Activated T-helper 1 cell treated with anti-CD3 and anti-CD28 coated beads, Interleukin-2, amount 50 U/mL, for 16 hours (primary cell): ENCODE measurements at regions not wholly inside any gene's neighbourhood (a gene's known extent, or its start where the extent isn't known, plus 50 kb on each side); places are given as distances from the start of the nearest gene placed in this dataset.

Experiments
- DNase-seq, 2 donors: peaks; one replicate each; pipeline ENCODE4 v3.0.0-alpha.2; 2020; ENCODE audit warnings: low read depth in 1 of 2, low spot score in 1 of 2

DNA sequence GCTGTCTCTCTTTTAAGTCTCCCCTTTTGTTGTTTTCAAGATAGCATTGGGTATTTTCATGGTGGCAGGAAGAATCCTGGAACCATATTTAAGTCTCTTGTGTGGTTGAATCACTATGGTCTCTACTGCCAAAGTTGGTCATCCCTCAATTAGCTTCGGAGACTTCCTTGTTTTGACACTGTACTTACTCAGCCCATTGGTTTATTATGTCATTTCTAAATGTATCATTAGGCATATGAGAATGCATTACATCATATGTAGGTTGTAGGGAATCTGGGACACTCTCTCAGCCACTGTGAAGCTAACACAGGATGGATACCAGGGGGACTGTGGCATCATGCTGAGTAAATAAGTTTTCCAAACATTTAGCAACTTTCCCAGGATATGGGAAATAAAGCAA, 211.8 kb downstream of the DTHD1 start:
- no peak for DNase-seq

DNA sequence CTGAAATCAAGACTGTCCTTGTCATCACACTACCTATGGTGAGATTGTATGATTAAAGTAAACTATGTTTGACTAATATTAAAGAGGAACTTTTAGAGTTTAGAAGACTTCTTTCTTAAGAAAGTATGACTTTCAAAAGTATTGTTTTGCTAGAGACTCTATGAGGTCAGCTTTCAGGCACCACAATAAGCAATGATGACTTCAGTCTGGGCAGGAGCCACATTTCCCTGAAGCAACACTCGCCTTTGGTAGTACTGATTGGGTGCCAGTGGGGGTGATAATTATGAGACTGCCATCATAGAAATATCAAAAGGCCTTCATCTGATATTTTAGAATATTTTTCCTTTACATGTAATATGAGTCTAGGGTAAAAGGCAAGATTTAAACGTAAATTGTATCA, 212.6 kb downstream of the DTHD1 start:
- DNase-seq = no peak

DNA sequence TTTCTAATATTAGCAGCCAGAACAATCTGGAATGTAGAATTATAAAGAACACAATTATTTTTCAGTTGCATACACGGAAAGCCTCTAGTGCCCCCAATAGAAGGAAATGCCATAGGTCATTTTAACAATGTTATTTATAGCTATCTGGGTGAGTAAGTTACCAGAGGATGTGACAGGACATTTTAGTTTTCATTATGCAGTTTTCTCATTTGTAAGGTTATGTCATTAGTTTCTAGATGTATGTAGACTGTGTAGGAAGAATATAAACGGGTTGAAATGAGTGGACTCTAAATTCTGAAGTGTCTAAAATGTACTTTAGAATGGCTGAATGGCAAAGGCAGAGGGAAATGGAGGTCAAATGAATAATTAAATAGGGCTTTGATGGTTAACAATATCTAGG, 213.3 kb downstream of the DTHD1 start:
- DNase-seq = no peak

DNA sequence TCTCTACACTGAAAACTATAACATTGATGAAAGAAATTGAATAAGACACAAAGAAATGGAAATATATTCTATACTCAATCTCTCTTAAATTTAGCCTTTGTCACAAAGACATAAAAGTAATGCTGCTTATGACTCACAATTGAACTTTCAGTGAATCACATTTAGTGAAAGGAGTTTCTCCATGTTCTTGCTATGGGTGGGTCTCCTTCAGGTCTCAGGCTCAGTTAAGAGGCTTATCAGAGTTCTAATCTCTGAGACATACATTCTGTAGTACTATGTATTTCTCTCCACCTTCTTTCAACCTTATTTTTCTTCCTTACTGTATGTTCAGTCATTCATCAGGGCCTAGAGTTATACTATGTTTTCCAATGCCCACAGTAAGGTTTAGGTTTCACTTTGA, 220.9 kb downstream of the DTHD1 start:
- no peak for DNase-seq

DNA sequence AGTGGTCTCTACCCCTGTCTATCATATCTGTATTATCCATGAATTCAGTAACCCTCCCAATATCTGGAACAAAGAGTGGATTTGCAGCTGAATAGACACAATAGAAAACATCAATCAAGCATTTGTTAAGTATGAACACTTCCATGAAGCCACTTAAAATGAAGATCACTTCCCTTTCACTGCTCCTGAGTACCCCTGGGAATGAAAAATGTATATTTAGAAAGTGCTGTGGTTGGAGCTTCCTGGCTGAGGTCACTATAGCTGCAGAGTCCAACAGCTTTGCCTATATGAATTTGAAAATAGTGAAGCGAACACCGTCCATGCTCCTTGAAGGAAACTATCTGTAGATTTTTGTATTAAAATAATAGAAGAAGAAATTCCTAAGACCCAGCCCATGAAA, 227.0 kb downstream of the DTHD1 start:
- DNase-seq = no peak

DNA sequence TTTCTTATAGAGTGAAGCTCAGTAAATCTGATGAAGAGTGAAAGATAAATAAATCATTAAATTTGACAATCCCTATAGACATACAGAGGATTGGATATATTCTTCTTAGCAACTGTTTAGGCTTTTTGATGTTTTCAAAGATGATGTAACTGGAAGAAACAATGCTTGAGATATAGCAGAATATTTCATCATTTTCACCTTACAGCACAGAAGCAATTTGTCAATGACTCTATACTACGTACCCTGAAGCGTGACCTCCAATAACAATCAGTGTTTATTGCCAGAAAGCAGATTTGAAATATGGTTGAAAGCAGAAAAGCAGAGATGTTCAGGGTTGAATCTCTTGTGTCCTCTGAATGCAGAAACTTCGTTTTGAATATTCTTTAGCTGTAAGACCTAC, 228.4 kb downstream of the DTHD1 start:
- DNase-seq = no peak

DNA sequence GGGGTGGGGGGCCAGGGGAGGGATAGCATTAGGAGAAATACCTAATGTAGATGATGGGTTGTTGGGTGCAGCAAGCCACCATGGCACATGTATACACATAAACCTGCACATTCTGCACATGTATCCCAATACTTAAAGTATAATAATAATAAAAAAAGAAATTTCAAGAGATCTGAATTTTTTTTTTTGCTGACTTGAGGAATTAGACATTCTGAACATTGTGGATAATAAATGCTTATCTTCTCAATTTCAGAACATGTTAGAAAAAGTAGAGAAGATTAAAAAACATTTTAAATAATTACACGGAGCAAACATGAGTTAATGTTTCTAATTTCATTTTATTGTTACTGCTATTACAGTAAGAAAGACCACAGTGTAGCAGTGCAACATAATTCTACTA, 230.4 kb downstream of the DTHD1 start:
- no peak for DNase-seq

DNA sequence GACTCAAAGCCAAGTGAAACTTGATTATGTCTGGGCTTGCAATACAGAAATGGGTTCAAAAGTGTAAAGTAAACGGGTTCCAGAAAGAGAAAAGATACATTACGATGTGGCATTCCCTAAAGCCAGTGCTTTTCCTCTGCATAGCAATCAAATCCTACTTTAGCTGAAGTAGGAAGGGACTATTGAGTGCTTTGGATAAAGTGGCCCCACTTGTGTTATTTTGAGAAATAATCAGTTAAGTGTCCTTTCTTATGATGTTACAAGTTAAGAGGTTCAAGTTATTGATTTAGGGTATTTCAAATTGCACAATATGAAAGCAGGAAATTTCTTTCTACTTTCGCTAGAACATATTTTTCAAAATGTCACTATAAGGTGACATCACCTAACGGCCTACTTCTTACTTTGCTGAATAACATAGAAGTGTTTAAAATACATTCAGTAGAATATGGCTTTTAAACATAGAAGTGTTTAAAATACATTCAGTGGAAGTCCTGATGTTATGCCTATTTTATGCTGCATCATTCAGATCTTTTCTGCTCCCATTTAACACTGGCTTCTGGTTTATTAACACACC, 235.2 kb downstream of the DTHD1 start:
- no peak for DNase-seq

DNA sequence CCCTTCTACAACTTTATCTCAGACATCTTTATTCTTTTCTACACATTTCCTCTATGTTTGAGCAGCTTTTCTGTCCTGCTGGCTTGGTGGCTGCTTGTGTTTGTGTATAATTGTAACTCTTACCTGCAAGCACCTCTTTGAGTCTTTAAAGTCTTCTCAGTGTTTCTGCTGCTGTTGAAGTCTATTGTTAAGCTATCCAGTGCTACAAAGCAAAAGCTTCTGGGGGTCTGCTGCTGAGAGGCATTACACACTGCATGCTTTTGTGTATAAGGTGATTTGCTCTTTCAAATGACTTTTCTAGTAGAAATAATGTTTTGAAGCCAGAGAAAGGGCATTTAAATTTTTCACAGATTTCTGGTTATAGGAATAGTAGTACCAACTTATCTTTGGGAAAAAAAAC, 241.8 kb downstream of the DTHD1 start:
- DNase-seq = no peak

DNA sequence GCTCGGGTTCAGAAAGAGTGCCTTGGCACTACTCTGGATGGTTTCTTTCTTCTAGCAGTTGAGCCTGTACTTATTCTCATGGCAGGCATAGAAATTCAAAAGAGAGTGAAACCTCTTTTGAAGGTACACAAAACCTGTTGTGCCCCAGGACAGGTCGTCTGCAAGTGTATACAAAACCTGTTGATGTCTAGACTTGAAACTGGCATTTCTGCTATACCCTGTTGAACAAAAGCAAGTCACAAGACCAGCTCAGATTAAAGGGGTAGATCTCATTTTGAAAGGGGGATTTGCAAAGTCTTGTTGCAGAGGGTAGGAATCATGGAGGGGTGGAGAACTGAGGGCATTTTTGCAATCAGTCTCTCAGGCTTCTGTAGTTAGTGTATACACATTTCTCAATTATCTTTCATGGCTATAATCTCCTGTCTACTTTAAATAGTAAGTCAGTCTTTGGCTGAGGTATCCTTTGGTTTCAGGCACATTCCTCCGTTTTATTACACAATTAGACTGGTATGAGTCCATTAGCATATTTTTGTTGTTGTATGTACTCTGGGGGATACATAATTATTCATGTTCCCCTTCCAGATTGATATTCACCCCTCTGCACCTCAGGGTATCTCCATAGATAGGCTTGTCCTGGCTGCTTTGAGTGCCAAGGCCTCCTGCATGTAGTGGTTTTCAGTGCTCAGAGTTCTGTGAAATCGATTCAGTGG, 251.4 kb downstream of the DTHD1 start:
- DNase-seq = no peak

DNA sequence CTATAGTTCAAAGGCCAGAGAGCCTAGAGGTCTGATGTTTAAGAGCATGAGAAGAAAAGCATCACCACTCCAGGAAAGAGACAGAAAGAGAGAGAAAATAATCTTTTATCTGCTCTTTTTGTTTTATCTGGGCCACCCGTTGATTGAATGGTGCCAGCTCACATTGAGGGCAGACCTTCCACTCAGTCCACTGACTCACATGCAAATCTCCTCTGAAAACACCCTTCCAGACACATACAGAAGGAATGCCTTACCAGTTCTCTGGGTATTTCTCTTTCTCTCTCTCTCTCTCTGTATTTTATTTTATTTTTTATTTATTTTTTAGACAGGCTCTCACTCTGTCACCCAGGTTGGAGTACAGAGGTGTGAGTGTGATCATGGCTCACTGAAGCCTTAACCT, 252.5 kb downstream of the DTHD1 start:
- DNase-seq = no peak

DNA sequence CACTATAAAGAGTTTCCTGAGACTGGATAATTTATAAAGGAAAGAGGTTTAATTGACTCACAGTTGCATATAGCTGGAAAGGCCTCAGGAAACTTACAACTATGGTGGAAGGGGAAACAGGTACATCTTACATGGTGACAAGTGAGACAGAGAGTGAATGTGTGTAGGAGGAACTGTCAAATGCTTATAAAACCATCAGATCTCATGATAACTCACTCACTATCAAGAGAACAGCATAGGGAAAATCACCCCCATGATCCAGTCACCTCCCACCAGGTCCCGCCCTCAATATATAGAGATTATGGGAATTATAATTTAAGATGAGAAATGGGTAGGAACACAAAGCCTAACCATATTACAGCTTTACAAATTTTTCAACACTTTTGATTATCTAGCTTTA, 266.0 kb downstream of the DTHD1 start:
- no peak for DNase-seq

DNA sequence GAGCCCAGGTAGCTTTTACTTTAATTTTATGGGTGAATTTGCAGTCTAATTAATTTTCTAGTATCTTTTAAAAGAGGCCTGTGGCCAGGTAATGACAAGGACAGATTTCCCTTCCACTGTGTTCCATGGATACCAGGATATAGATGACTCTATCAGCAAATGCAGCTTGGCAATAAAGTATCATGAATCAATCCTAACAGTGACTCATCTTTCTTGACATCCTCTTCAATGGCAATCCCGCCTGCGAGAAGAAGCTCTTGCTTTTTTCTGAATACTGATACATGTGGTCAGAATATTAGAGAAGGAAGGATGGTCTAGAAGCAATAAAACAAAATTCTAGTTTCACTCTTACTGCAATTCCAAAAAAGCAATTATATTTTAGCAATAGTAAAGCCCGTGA, 267.8 kb downstream of the DTHD1 start:
- DNase-seq = no peak

DNA sequence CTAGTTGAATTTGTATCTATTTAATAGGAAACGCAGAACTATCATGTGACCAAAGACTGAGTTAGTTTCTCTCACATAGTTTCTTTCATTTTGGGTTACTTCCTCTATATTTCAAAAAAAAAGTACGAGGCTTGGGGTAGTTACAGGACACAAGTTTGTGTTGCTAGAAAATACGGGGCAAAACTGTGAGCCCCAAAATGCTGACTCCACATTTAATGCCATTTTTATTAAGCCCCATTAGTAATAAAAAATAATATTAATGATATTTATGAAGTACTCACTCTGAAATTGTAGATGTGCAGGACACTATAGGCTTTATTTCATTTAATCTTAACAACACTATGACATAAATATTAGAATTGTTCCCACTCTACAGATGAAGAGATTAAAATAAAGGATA, 268.6 kb downstream of the DTHD1 start:
- no peak for DNase-seq

DNA sequence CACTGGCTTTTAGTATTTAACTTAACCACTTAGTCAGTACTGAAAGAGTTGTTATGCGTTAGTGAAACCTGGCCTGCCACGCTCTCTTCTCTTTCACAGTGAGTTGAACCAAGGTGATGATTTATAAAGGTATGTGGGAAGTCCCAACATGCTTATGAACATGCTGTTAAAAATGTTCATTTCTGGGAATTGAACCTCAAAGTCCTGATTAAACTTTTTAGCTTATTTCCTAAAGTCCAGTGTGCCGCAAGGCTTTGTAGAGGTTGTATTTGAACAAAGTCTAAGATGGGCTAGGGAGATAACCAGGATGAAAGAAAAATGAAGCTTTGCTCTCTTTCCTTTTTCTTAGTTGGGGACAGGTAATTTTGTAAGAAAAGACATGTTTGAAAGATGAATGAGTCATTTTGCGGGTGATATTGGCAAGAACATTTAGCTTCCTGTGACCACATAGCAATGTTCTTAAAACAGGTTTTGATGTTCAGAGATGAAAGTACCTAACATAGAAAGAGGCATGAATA, 270.3 kb downstream of the DTHD1 start:
- DNase-seq = no peak

DNA sequence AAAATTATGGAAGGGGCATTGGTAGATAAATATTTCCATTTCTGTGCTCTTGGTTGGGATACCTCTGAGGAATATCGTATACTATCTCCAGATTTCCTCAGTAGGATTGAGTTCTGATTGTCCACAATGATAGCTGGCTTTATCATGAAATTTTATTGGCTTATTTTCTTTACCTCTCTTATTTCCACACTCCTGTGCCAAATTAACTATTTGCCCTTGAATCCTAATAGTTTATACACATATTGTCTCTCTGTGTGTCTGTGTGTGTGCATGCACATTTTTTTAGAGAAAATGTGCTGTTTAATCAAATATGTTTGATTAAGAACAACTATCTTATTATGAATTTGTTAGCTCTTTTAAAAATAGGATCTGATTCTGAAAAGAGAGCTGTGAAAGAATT, 271.6 kb downstream of the DTHD1 start:
- DNase-seq = no peak

DNA sequence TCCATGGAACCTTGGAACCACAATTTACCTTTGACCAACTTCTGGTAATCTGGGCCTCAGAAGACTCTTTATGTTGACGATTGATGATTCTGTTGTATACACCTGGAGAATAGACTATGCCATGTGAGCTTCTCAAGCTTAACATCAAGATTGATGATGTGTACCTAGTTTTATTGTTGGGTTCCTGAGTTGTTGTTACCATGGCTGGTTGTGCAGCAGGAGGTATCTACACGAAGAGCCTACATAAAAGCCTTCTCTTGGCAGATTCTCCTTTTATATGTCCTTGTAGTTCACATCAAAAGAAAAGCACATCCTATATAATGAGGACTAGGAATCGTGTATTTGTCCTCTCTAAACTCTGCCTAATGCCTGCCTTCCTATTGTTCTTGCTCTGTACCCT, 272.0 kb downstream of the DTHD1 start:
- no peak for DNase-seq

DNA sequence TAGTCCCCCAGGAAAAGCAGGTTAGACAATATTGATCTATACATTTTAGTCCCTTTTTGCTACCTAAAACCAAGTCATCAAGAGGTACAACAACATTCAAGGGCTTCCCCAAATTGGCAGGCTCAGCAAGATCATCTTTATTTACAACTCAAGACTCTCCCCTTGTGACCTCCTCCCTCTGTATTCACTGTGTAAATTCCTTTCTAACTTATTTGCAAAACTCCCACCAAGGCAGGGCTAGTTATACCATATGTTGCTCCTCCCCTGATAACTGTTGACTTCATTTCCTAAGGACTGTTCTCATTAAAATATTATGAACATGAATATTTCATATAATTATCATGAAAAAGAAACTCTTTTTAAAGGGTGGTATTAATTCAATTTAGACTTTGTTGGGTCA, 275.6 kb downstream of the DTHD1 start:
- DNase-seq = no peak

DNA sequence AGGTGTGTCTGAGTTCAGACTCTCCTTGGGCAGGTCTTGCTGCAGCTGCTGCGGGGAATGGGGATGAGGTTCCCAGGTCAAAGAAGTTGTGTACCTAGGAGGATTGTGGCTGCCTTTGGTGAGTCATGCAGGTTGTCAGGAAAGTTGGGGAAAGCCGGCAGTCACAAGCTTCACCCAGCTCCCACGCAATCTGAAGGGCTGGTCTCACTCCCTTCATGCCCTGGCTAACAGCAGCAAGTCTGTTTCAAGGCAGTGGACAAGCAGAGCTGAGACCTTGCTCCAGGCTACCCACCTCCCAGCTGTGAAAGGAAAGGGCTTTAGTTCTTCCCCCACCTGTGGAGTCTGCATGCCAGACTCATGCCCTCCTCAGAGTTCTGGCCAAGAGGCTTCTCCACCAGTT, 287.2 kb downstream of the DTHD1 start:
- DNase-seq = no peak

DNA sequence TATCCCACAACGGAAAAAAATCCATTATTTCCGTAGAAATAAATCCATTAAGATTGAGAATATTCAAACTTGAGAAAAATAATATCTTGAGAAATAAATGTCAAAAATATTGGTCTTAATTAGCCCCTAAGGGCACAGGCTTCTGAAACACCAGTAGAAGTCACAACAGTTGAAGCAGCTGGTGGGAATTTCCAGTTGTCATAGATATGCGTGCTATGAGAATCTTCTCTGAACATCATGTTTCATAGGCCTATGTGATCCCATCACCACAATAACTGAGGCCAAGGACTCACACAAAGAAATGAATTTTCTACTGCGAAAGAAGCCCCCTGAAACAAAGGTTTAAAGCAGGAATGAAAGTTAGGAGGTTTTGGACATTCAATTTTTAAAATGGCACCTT, 292.0 kb downstream of the DTHD1 start:
- no peak for DNase-seq

DNA sequence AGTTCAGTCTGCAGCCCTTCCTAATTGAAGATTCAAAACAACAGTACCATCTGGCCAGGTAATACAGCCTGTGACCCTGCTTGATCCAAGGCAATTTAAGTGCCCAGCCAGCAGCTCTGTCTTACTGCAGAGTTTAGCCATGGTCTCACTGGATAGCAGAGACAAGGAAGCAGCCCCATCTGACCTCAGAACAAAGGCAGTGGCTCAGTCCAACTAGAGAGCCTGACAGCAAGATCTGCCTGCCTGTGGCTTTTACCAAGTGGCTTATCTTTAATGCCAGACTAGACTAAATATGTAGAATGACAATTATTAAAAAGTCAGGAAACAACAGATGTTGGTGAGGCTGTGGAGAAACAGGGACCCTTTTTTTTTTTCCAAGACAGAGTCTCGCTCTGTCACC, 293.4 kb downstream of the DTHD1 start:
- no peak for DNase-seq

DNA sequence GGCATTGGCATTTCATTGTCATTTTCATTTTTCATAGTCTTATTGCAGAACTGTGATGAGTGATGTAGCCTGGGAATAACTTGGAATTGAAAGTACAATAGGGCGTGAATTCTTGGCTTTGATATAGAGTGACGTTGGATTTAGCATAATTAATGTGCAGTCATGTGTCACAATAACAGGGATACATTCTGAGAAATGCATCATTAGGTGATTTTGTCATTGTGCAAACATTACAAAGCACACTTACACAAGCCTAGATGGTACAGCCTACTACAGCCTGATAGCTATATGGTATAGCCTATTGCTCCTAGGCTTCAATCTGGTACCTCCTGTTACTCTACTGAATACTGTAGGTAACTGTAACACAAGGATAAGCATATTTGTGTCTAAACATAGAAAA, 300.8 kb downstream of the DTHD1 start:
- DNase-seq = no peak

DNA sequence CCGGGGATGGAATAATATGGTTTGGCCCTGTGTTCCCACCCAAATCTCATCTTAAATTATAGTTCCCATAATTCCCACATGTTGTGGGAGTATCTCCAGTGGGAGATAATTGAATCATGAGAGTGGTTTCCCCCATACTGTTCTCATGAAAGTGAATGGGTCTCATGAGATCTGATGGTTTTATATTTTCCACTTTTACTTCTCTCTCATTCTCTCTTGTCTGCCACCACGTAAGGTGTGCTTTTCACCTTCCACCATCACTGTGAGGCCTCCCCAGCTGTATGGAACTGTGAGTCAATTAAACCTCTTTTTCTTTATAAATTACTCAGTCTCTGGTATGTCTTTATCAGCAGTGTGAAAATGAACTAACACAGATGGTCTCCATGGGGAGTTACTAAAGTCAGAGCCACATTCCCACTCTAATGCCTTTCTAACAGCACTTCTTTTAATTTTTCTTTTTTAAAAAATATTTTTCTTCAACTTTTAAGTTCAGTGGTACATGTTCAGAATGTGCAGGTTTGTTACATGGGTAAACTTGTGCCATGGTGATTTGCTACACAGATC, 306.6 kb downstream of the DTHD1 start:
- DNase-seq = no peak
